Liver (tissue), 8 donors: ENCODE measurements at regions not wholly inside any gene's neighbourhood (a gene's known extent, or its start where the extent isn't known, plus 50 kb on each side); places are given as distances from the start of the nearest gene placed in this dataset.

Source experiments
- DNase-seq: peaks from one replicate; pipeline ENCODE4 v3.0.0-alpha.2; 2017; ENCODE audit warnings: low spot score
- H3K27ac ChIP-seq, 2 donors: one replicate each; pipeline ENCODE4 v1.7.0; 2013; ENCODE audit warnings: inconsistent platforms in 2 of 2, low read length in 2 of 2, control low read depth in 1 of 2, low read depth in 1 of 2, mild to moderate bottlenecking in 1 of 2
- H3K27me3 ChIP-seq, 4 donors: one replicate each; pipeline versions ENCODE4 v1.6.1 to v1.7.0; 2013; ENCODE audit warnings: low read length in 3 of 4, inconsistent platforms in 1 of 4, mild to moderate bottlenecking in 1 of 4, moderate library complexity in 1 of 4; ENCODE audit not compliant: control insufficient read depth in 4 of 4, insufficient read depth in 4 of 4
- H3K36me3 ChIP-seq, 4 donors: one replicate each; pipeline versions ENCODE4 v1.6.1 to v1.7.0; 2013; ENCODE audit warnings: low read length in 3 of 4, mild to moderate bottlenecking in 3 of 4, low read depth in 1 of 4, moderate library complexity in 1 of 4; ENCODE audit not compliant: control insufficient read depth in 4 of 4, insufficient read depth in 3 of 4
- H3K4me1 ChIP-seq, 4 donors: one replicate each; pipeline versions ENCODE4 v1.6.1 to v1.7.0; 2013; ENCODE audit warnings: low read length in 3 of 4, mild to moderate bottlenecking in 3 of 4, moderate library complexity in 1 of 4; ENCODE audit not compliant: control insufficient read depth in 4 of 4, insufficient read depth in 4 of 4
- H3K4me3 ChIP-seq, 3 donors: one replicate each; pipeline versions ENCODE4 v1.6.1 to v1.7.0; 2013; ENCODE audit warnings: low read length in 3 of 3, control low read depth in 1 of 3, low read depth in 1 of 3, mild to moderate bottlenecking in 1 of 3
- H3K9ac ChIP-seq, 2 donors: one replicate each; pipeline ENCODE4 v1.7.0; 2013; ENCODE audit warnings: low read length in 2 of 2, mild to moderate bottlenecking in 2 of 2, moderate library complexity in 2 of 2, control low read depth in 1 of 2, low read depth in 1 of 2
- H3K9me3 ChIP-seq, 4 donors: one replicate each; pipeline versions ENCODE4 v1.6.1 to v1.7.0; 2013; ENCODE audit warnings: low read length in 3 of 4; ENCODE audit not compliant: control insufficient read depth in 4 of 4
- EGR1 ChIP-seq, 2 donors: IDR thresholded peaks; 2 replicates each; pipeline ENCODE4 v1.6.1; 2016 to 2018; ENCODE audit warnings: antibody characterized with exemption in 2 of 2, low read depth in 2 of 2
- FOXA1 ChIP-seq: IDR thresholded peaks from 2 replicates; pipeline ENCODE4 v1.6.1; 2016; ENCODE audit warnings: antibody characterized with exemption
- FOXA2 ChIP-seq: IDR thresholded peaks from 2 replicates; pipeline ENCODE4 v1.6.1; 2016; ENCODE audit warnings: antibody characterized with exemption
- GABPA ChIP-seq, 2 donors: IDR thresholded peaks in 1 of 2; conservative IDR thresholded peaks in 1 of 2; 2 replicates each; pipeline ENCODE4 v1.6.1; 2016; ENCODE audit warnings: antibody characterized with exemption in 2 of 2, mild to moderate bottlenecking in 1 of 2, moderate library complexity in 1 of 2
- HNF4A ChIP-seq, 2 donors: conservative IDR thresholded peaks; 2 replicates each; pipeline ENCODE4 v1.6.1; 2016; ENCODE audit warnings: antibody characterized with exemption in 2 of 2, mild to moderate bottlenecking in 2 of 2
- HNF4G ChIP-seq: IDR thresholded peaks from 2 replicates; pipeline ENCODE4 v1.6.1; 2016; ENCODE audit warnings: antibody characterized with exemption
- JUND ChIP-seq, 2 donors: IDR thresholded peaks; 2 replicates each; pipeline ENCODE4 v1.6.1; 2016; ENCODE audit warnings: antibody characterized with exemption in 2 of 2
- NR2F2 ChIP-seq: IDR thresholded peaks from 2 replicates; pipeline ENCODE4 v1.6.1; 2016; ENCODE audit warnings: antibody characterized with exemption
- RAD21 ChIP-seq, 2 donors: IDR thresholded peaks; 2 replicates each; pipeline ENCODE4 v1.6.1; 2016; ENCODE audit warnings: antibody characterized with exemption in 2 of 2, mild to moderate bottlenecking in 2 of 2
- RXRA ChIP-seq, 2 donors: IDR thresholded peaks; 2 replicates each; pipeline ENCODE4 v1.6.1; 2017 to 2018; ENCODE audit warnings: antibody characterized with exemption in 2 of 2, mild to moderate bottlenecking in 1 of 2
- SP1 ChIP-seq: IDR thresholded peaks from 2 replicates; pipeline ENCODE4 v1.6.1; 2018; ENCODE audit warnings: antibody characterized with exemption, mild to moderate bottlenecking
- TAF1 ChIP-seq: conservative IDR thresholded peaks from 2 replicates; pipeline ENCODE4 v1.6.1; 2016; ENCODE audit warnings: antibody characterized with exemption, mild to moderate bottlenecking
- YY1 ChIP-seq: IDR thresholded peaks from 2 replicates; pipeline ENCODE4 v1.6.1; 2016; ENCODE audit warnings: antibody characterized with exemption, mild to moderate bottlenecking
- WGBS: extraction: QIAGEN DNeasy Blood & Tissue Kit; methylation state at CpG from one replicate; pipeline ENCODE4 v1.1.7; 2013; 5-methylcytosine and 5-hydroxymethylcytosine counted together
- TF ChIP-seq, protein P1 (sequence below): fragments of 150-350 bp; IDR thresholded peaks from 2 replicates; pipeline ENCODE4 v1.5.1; 2017; ENCODE audit warnings: improper control_type of control experiment, low read depth, low read length; ENCODE audit not compliant: missing input control
- TF ChIP-seq, protein P2 (sequence below): IDR thresholded peaks from 2 replicates; pipeline ENCODE4 v1.6.1; 2016; ENCODE audit warnings: antibody characterized with exemption
- TF ChIP-seq, protein P3 (sequence below): IDR thresholded peaks from 2 replicates; pipeline ENCODE4 v1.6.1; 2016; ENCODE audit warnings: antibody characterized with exemption
- TF ChIP-seq, protein P4 (sequence below): IDR thresholded peaks from 2 replicates; pipeline ENCODE4 v1.6.1; 2016; ENCODE audit warnings: antibody characterized with exemption, mild to moderate bottlenecking
- TF ChIP-seq, protein P5 (sequence below): IDR thresholded peaks from 2 replicates; pipeline ENCODE4 v1.6.1; 2016; ENCODE audit warnings: antibody characterized with exemption
- donor health status: healthy.
- donor health status: healthy.
- donor health status: healthy.
- donor health status: healthy.
- donor health status: healthy.

DNA sequence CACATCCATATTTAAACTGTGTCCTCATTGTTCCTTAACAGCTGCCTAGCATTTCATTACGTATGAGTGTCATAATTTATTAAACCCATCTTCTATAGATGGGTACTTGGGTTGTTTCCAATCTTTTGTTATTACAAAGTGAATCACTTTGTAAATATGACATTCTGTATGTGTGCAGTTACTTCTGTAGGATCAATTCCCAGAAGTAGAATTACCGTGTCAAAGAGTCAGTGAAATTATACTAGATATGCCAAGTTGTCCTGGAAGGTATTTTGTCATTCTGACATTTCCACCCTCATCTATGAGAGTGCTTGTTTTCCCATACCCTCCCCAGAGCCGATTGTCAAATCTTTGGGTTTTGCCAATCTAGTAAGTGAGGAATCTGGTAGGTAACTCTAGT, 194.5 kb upstream of the APCDD1 start:
- H3K27ac ChIP-seq = no peak overlapping the region
- 69% methylated on average over 3 of the region's 3 CpGs for WGBS
- no peaks in the 10 kb centered on the region for H3K4me1 ChIP-seq
- no peaks in the 10 kb centered on the region for H3K36me3 ChIP-seq
- H3K27me3 ChIP-seq = peaks cover 0 to 3% (median 0%) of the 10 kb centered on the region in 4 donors
- TF ChIP-seq, protein P1, sequence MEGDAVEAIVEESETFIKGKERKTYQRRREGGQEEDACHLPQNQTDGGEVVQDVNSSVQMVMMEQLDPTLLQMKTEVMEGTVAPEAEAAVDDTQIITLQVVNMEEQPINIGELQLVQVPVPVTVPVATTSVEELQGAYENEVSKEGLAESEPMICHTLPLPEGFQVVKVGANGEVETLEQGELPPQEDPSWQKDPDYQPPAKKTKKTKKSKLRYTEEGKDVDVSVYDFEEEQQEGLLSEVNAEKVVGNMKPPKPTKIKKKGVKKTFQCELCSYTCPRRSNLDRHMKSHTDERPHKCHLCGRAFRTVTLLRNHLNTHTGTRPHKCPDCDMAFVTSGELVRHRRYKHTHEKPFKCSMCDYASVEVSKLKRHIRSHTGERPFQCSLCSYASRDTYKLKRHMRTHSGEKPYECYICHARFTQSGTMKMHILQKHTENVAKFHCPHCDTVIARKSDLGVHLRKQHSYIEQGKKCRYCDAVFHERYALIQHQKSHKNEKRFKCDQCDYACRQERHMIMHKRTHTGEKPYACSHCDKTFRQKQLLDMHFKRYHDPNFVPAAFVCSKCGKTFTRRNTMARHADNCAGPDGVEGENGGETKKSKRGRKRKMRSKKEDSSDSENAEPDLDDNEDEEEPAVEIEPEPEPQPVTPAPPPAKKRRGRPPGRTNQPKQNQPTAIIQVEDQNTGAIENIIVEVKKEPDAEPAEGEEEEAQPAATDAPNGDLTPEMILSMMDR = no peak
- TF ChIP-seq JUND (IDR thresholded peaks at IDR 0.05) = no peak
- TF ChIP-seq EGR1 (IDR thresholded peaks at IDR 0.05; ENCODE audit: low read depth in 2 of 2) = no peak
- TF ChIP-seq YY1 = no peak
- no peak for TF ChIP-seq GABPA (IDR thresholded peaks at IDR 0.05 in 1 of 2, conservative IDR thresholded peaks at IDR 0.05 in 1 of 2)
- TF ChIP-seq SP1 = no peak
- TF ChIP-seq HNF4A (conservative IDR thresholded peaks at IDR 0.05) = no peak
- TF ChIP-seq, protein P2, sequence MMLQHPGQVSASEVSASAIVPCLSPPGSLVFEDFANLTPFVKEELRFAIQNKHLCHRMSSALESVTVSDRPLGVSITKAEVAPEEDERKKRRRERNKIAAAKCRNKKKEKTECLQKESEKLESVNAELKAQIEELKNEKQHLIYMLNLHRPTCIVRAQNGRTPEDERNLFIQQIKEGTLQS = no peak
- no peak for TF ChIP-seq HNF4G
- TF ChIP-seq, protein P3, sequence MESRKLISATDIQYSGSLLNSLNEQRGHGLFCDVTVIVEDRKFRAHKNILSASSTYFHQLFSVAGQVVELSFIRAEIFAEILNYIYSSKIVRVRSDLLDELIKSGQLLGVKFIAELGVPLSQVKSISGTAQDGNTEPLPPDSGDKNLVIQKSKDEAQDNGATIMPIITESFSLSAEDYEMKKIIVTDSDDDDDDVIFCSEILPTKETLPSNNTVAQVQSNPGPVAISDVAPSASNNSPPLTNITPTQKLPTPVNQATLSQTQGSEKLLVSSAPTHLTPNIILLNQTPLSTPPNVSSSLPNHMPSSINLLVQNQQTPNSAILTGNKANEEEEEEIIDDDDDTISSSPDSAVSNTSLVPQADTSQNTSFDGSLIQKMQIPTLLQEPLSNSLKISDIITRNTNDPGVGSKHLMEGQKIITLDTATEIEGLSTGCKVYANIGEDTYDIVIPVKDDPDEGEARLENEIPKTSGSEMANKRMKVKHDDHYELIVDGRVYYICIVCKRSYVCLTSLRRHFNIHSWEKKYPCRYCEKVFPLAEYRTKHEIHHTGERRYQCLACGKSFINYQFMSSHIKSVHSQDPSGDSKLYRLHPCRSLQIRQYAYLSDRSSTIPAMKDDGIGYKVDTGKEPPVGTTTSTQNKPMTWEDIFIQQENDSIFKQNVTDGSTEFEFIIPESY = no peak
- TF ChIP-seq, protein P4, sequence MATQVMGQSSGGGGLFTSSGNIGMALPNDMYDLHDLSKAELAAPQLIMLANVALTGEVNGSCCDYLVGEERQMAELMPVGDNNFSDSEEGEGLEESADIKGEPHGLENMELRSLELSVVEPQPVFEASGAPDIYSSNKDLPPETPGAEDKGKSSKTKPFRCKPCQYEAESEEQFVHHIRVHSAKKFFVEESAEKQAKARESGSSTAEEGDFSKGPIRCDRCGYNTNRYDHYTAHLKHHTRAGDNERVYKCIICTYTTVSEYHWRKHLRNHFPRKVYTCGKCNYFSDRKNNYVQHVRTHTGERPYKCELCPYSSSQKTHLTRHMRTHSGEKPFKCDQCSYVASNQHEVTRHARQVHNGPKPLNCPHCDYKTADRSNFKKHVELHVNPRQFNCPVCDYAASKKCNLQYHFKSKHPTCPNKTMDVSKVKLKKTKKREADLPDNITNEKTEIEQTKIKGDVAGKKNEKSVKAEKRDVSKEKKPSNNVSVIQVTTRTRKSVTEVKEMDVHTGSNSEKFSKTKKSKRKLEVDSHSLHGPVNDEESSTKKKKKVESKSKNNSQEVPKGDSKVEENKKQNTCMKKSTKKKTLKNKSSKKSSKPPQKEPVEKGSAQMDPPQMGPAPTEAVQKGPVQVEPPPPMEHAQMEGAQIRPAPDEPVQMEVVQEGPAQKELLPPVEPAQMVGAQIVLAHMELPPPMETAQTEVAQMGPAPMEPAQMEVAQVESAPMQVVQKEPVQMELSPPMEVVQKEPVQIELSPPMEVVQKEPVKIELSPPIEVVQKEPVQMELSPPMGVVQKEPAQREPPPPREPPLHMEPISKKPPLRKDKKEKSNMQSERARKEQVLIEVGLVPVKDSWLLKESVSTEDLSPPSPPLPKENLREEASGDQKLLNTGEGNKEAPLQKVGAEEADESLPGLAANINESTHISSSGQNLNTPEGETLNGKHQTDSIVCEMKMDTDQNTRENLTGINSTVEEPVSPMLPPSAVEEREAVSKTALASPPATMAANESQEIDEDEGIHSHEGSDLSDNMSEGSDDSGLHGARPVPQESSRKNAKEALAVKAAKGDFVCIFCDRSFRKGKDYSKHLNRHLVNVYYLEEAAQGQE = no peak
- TF ChIP-seq NR2F2 = no peak
- no peak for TF ChIP-seq FOXA2
- TF ChIP-seq RXRA (IDR thresholded peaks at IDR 0.05) = no peak
- no peak for TF ChIP-seq RAD21 (IDR thresholded peaks at IDR 0.05)
- no peak for TF ChIP-seq TAF1
- TF ChIP-seq FOXA1 = no peak
- TF ChIP-seq, protein P5, sequence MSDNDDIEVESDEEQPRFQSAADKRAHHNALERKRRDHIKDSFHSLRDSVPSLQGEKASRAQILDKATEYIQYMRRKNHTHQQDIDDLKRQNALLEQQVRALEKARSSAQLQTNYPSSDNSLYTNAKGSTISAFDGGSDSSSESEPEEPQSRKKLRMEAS = no peak
- H3K4me3 ChIP-seq = no peak overlapping the region
- H3K9ac ChIP-seq = no peak overlapping the region
- no peak for DNase-seq
- H3K9me3 ChIP-seq = no peaks in the 10 kb centered on the region
